ENCODE measurements at regions not wholly inside any gene's neighbourhood (a gene's known extent, or its start where the extent isn't known, plus 50 kb on each side); places are given as distances from the start of the nearest gene placed in this dataset.

GRCh38 chr9:85292261-85292660 is 449.5 kb downstream of the AGTPBP1 start:
- no peaks in the 10 kb centered on the region for H3K36me3 Mint-ChIP-seq (ENCODE audit: low read depth)
- H3K4me3 Mint-ChIP-seq: no peak overlapping the region
- H3K27ac Mint-ChIP-seq: no peak overlapping the region
- H3K27me3 Mint-ChIP-seq: peaks cover 18% of the 10 kb centered on the region
- no peaks in the 10 kb centered on the region for H3K9me3 Mint-ChIP-seq
- peaks cover 5% of the 10 kb centered on the region for H3K4me1 Mint-ChIP-seq
- intact Hi-C loops (cut with micrococcal nuclease): no loop called here
- DNase-seq: no peak

GRCh38 chr9:85291266-85291665 is 450.5 kb downstream of the AGTPBP1 start:
- no peak for DNase-seq
- Mint-ChIP-seq H3K27me3 (peaks cover 18% of the 10 kb centered on the region), H3K27ac (no peak overlapping the region), H3K36me3 (ENCODE audit: low read depth) (no peaks in the 10 kb centered on the region), H3K4me1 (peaks cover 5% of the 10 kb centered on the region), H3K9me3 (no peaks in the 10 kb centered on the region), H3K4me3 (no peak overlapping the region)
- intact Hi-C loops (cut with micrococcal nuclease): no loop called here

GRCh38 chr9:85290019-85290418 is 451.7 kb downstream of the AGTPBP1 start:
- Mint-ChIP-seq H3K4me3 (peak overlapping the region; percentile 7), H3K27ac (no peak overlapping the region), H3K4me1 (peaks cover 5% of the 10 kb centered on the region), H3K9me3 (no peaks in the 10 kb centered on the region), H3K27me3 (peaks cover 18% of the 10 kb centered on the region), H3K36me3 (ENCODE audit: low read depth) (no peaks in the 10 kb centered on the region)
- intact Hi-C loops (cut with micrococcal nuclease): no loop called here
- peak; percentile 61 for DNase-seq

GRCh38 chr9:85289142-85289541 is 452.6 kb downstream of the AGTPBP1 start:
- H3K4me1 Mint-ChIP-seq: peaks cover 5% of the 10 kb centered on the region
- intact Hi-C loops (cut with micrococcal nuclease): no loop called here
- H3K36me3 Mint-ChIP-seq (ENCODE audit: low read depth): no peaks in the 10 kb centered on the region
- no peak for DNase-seq
- no peaks in the 10 kb centered on the region for H3K9me3 Mint-ChIP-seq
- peaks cover 18% of the 10 kb centered on the region for H3K27me3 Mint-ChIP-seq
- no peak overlapping the region for H3K27ac Mint-ChIP-seq
- no peak overlapping the region for H3K4me3 Mint-ChIP-seq

- no peaks in the 10 kb centered on the region for H3K4me1 Mint-ChIP-seq
- intact Hi-C loops (cut with micrococcal nuclease): no loop called here
- H3K27ac Mint-ChIP-seq: no peak overlapping the region
- H3K36me3 Mint-ChIP-seq (ENCODE audit: low read depth): no peaks in the 10 kb centered on the region
- H3K27me3 Mint-ChIP-seq: no peaks in the 10 kb centered on the region
- peaks cover 4% of the 10 kb centered on the region for H3K9me3 Mint-ChIP-seq
- H3K4me3 Mint-ChIP-seq: no peak overlapping the region
- DNase-seq: no peak
Observed at GRCh38 chr9:85283421-85283820, 458.3 kb downstream of the AGTPBP1 start.

GRCh38 chr9:85278769-85279168 is 463.0 kb downstream of the AGTPBP1 start:
- peaks cover 4% of the 10 kb centered on the region for H3K9me3 Mint-ChIP-seq
- H3K27me3 Mint-ChIP-seq: no peaks in the 10 kb centered on the region
- H3K27ac Mint-ChIP-seq: no peak overlapping the region
- no peaks in the 10 kb centered on the region for H3K4me1 Mint-ChIP-seq
- no peak overlapping the region for H3K4me3 Mint-ChIP-seq
- no peak for DNase-seq
- intact Hi-C loops (cut with micrococcal nuclease): no loop called here
- no peaks in the 10 kb centered on the region for H3K36me3 Mint-ChIP-seq (ENCODE audit: low read depth)

GRCh38 chr9:85276741-85277140 is 465.0 kb downstream of the AGTPBP1 start:
- no peak for DNase-seq
- no peak overlapping the region for H3K27ac Mint-ChIP-seq
- H3K9me3 Mint-ChIP-seq: no peaks in the 10 kb centered on the region
- H3K4me1 Mint-ChIP-seq: no peaks in the 10 kb centered on the region
- H3K27me3 Mint-ChIP-seq: no peaks in the 10 kb centered on the region
- intact Hi-C loops (cut with micrococcal nuclease): no loop called here
- H3K4me3 Mint-ChIP-seq: no peak overlapping the region
- no peaks in the 10 kb centered on the region for H3K36me3 Mint-ChIP-seq (ENCODE audit: low read depth)

- Mint-ChIP-seq H3K27me3 (no peaks in the 10 kb centered on the region), H3K9me3 (no peaks in the 10 kb centered on the region), H3K27ac (no peak overlapping the region), H3K4me1 (no peaks in the 10 kb centered on the region), H3K4me3 (no peak overlapping the region), H3K36me3 (ENCODE audit: low read depth) (no peaks in the 10 kb centered on the region)
- intact Hi-C loops (cut with micrococcal nuclease): no loop called here
- DNase-seq: no peak
Observed at GRCh38 chr9:85269811-85270210, 471.9 kb downstream of the AGTPBP1 start.

GRCh38 chr9:85268131-85268530 is 473.6 kb downstream of the AGTPBP1 start:
- no peak overlapping the region for H3K4me3 Mint-ChIP-seq
- intact Hi-C loops (cut with micrococcal nuclease): no loop called here
- H3K27me3 Mint-ChIP-seq: no peaks in the 10 kb centered on the region
- no peaks in the 10 kb centered on the region for H3K36me3 Mint-ChIP-seq (ENCODE audit: low read depth)
- DNase-seq: no peak
- H3K4me1 Mint-ChIP-seq: no peaks in the 10 kb centered on the region
- no peaks in the 10 kb centered on the region for H3K9me3 Mint-ChIP-seq
- H3K27ac Mint-ChIP-seq: no peak overlapping the region

- DNase-seq: no peak
- no peaks in the 10 kb centered on the region for H3K27me3 Mint-ChIP-seq
- no peaks in the 10 kb centered on the region for H3K4me1 Mint-ChIP-seq
- H3K4me3 Mint-ChIP-seq: no peak overlapping the region
- no peaks in the 10 kb centered on the region for H3K9me3 Mint-ChIP-seq
- no peak overlapping the region for H3K27ac Mint-ChIP-seq
- no peaks in the 10 kb centered on the region for H3K36me3 Mint-ChIP-seq (ENCODE audit: low read depth)
- intact Hi-C loops (cut with micrococcal nuclease): no loop called here
Observed at GRCh38 chr9:85264695-85265094, 477.1 kb downstream of the AGTPBP1 start.

GRCh38 chr9:85263288-85263687 is 478.5 kb downstream of the AGTPBP1 start:
- intact Hi-C loops (cut with micrococcal nuclease): no loop called here
- Mint-ChIP-seq H3K36me3 (ENCODE audit: low read depth) (no peaks in the 10 kb centered on the region), H3K9me3 (no peaks in the 10 kb centered on the region), H3K27ac (no peak overlapping the region), H3K27me3 (no peaks in the 10 kb centered on the region), H3K4me1 (no peaks in the 10 kb centered on the region), H3K4me3 (no peak overlapping the region)
- DNase-seq: no peak

GRCh38 chr9:85262333-85262732 is 479.4 kb downstream of the AGTPBP1 start:
- Mint-ChIP-seq H3K9me3 (no peaks in the 10 kb centered on the region), H3K27ac (no peak overlapping the region), H3K27me3 (no peaks in the 10 kb centered on the region), H3K4me1 (no peaks in the 10 kb centered on the region), H3K36me3 (ENCODE audit: low read depth) (no peaks in the 10 kb centered on the region), H3K4me3 (no peak overlapping the region)
- intact Hi-C loops (cut with micrococcal nuclease): no loop called here
- no peak for DNase-seq

GRCh38 chr9:85260275-85260845 is 481.4 kb downstream of the AGTPBP1 start:
- H3K27ac Mint-ChIP-seq: no peak overlapping the region
- no peak overlapping the region for H3K4me3 Mint-ChIP-seq
- no peak for DNase-seq
- H3K27me3 Mint-ChIP-seq: no peaks in the 10 kb centered on the region
- no peaks in the 10 kb centered on the region for H3K36me3 Mint-ChIP-seq (ENCODE audit: low read depth)
- no peaks in the 10 kb centered on the region for H3K4me1 Mint-ChIP-seq
- peaks cover 2% of the 10 kb centered on the region for H3K9me3 Mint-ChIP-seq
- intact Hi-C loops (cut with micrococcal nuclease): no loop called here

GRCh38 chr9:85258823-85259370 is 482.9 kb downstream of the AGTPBP1 start:
- intact Hi-C loops (cut with micrococcal nuclease): no loop called here
- H3K9me3 Mint-ChIP-seq: peaks cover 6% of the 10 kb centered on the region
- no peaks in the 10 kb centered on the region for H3K4me1 Mint-ChIP-seq
- peak; percentile 65 for DNase-seq
- no peaks in the 10 kb centered on the region for H3K27me3 Mint-ChIP-seq
- no peak overlapping the region for H3K4me3 Mint-ChIP-seq
- H3K27ac Mint-ChIP-seq: no peak overlapping the region
- H3K36me3 Mint-ChIP-seq (ENCODE audit: low read depth): no peaks in the 10 kb centered on the region

- Mint-ChIP-seq H3K27ac (no peak overlapping the region), H3K36me3 (ENCODE audit: low read depth) (no peaks in the 10 kb centered on the region), H3K9me3 (peaks cover 6% of the 10 kb centered on the region), H3K27me3 (no peaks in the 10 kb centered on the region), H3K4me3 (no peak overlapping the region), H3K4me1 (no peaks in the 10 kb centered on the region)
- no peak for DNase-seq
- intact Hi-C loops (cut with micrococcal nuclease): no loop called here
Observed at GRCh38 chr9:85258236-85258635, 483.5 kb downstream of the AGTPBP1 start.
